Loucy (cell line): ENCODE measurements at regions not wholly inside any gene's neighbourhood (a gene's known extent, or its start where the extent isn't known, plus 50 kb on each side); places are given as distances from the start of the nearest gene placed in this dataset.
A peak's percentile ranks its signal among the peaks of the same experiment; 100 is the strongest.

ENCODE experiments used
- EZH2phosphoT487 ChIP-seq: fragments of 200-600 bp; IDR thresholded peaks from 2 replicates; pipeline ENCODE4 v1.6.1; 2018; ENCODE audit warnings: antibody characterized with exemption, mild to moderate bottlenecking, moderate library complexity, borderline replicate concordance
- TF ChIP-seq, protein P1 (sequence below): fragments of 200-600 bp; sonication (generic); conservative IDR thresholded peaks from 2 replicates; pipeline ENCODE4 v1.5.1; 2014; ENCODE audit warnings: mild to moderate bottlenecking, antibody characterized with exemption, low read length

DNA sequence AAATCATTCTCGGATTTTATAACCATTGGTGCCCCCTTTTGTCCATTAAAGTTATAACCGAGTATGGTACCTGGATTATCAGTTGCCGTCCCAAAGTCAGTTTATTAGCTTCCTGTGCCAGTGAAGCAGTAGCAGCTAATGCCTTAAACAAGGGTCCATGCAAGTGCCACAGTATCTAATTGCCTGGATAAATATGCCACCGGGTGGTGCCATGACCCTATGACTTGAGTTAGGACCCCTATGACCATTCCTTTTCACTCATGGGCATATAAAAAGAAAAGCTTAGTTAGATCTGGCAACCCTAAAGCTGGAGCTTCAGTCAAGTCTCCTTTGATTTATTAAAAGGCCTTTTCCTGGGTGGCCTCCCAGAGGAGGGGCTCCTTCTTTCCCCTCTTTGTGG lies 1314.6 kb downstream of the TMEM121 start:
- TF ChIP-seq, protein P1, sequence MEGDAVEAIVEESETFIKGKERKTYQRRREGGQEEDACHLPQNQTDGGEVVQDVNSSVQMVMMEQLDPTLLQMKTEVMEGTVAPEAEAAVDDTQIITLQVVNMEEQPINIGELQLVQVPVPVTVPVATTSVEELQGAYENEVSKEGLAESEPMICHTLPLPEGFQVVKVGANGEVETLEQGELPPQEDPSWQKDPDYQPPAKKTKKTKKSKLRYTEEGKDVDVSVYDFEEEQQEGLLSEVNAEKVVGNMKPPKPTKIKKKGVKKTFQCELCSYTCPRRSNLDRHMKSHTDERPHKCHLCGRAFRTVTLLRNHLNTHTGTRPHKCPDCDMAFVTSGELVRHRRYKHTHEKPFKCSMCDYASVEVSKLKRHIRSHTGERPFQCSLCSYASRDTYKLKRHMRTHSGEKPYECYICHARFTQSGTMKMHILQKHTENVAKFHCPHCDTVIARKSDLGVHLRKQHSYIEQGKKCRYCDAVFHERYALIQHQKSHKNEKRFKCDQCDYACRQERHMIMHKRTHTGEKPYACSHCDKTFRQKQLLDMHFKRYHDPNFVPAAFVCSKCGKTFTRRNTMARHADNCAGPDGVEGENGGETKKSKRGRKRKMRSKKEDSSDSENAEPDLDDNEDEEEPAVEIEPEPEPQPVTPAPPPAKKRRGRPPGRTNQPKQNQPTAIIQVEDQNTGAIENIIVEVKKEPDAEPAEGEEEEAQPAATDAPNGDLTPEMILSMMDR = peak; percentile 47
- no peak for TF ChIP-seq EZH2phosphoT487
